GM23338 (cell line): ENCODE measurements at regions not wholly inside any gene's neighbourhood (a gene's known extent, or its start where the extent isn't known, plus 50 kb on each side); places are given as distances from the start of the nearest gene placed in this dataset.

Experiments
- ATAC-seq: fragments of 200-7000 bp; cut with Tn5 transposase; 3 replicates; pipeline ENCODE4 v1.9.1; 2020
- DNase-seq: peaks from one replicate; pipeline ENCODE4 v3.0.0-alpha.2; 2015; ENCODE audit warnings: low spot score
- H2AFZ ChIP-seq: fragments of 200-600 bp; sonication (generic); 2 replicates; pipeline ENCODE4 v1.8.0; 2016; ENCODE audit warnings: antibody characterized with exemption, mild to moderate bottlenecking, moderate library complexity
- H3F3A ChIP-seq: fragments of 200-600 bp; sonication (generic); replicated peaks from 2 replicates; pipeline ENCODE4 v1.8.0; 2017; ENCODE audit warnings: antibody characterized with exemption, mixed run types, low read depth
- H3K27ac ChIP-seq: fragments of 200-600 bp; sonication (generic); 2 replicates; pipeline ENCODE4 v1.6.1; 2016; ENCODE audit warnings: low read depth
- H3K27me3 ChIP-seq: fragments of 200-600 bp; sonication (generic); 2 replicates; pipeline ENCODE4 v1.8.0; 2016; ENCODE audit warnings: mild to moderate bottlenecking, mixed run types, moderate library complexity; ENCODE audit not compliant: insufficient read depth
- H3K36me3 ChIP-seq: fragments of 200-600 bp; sonication (generic); 2 replicates; pipeline ENCODE4 v1.8.0; 2016; ENCODE audit warnings: mild to moderate bottlenecking; ENCODE audit not compliant: insufficient read depth
- H3K4me1 ChIP-seq: fragments of 200-600 bp; sonication (generic); 2 replicates; pipeline ENCODE4 v1.8.0; 2016; ENCODE audit warnings: mild to moderate bottlenecking, moderate library complexity; ENCODE audit not compliant: insufficient read depth
- H3K4me2 ChIP-seq: fragments of 200-600 bp; sonication (generic); 2 replicates; pipeline ENCODE4 v1.7.1; 2017; ENCODE audit warnings: mixed run types
- H3K4me3 ChIP-seq: fragments of 200-600 bp; sonication (generic); 2 replicates; pipeline ENCODE4 v1.6.1; 2016; ENCODE audit warnings: mixed run types
- H3K79me2 ChIP-seq: fragments of 200-600 bp; sonication (generic); replicated peaks from 2 replicates; pipeline ENCODE4 v1.8.0; 2017; ENCODE audit warnings: mild to moderate bottlenecking; ENCODE audit not compliant: insufficient read depth
- H3K9me2 ChIP-seq: fragments of 200-600 bp; sonication (generic); 2 replicates; pipeline ENCODE4 v1.8.0; 2017; ENCODE audit not compliant: insufficient read depth
- H4K20me1 ChIP-seq: fragments of 200-600 bp; sonication (generic); replicated peaks from 2 replicates; pipeline ENCODE4 v1.8.0; 2017; ENCODE audit warnings: mild to moderate bottlenecking; ENCODE audit not compliant: insufficient read depth
- H3K27ac Mint-ChIP-seq: 2 replicates; pipeline ENCODE4 v1.8.0; 2020; ENCODE audit warnings: inconsistent platforms, mild to moderate bottlenecking, moderate library complexity, mixed read lengths
- H3K27me3 Mint-ChIP-seq: 3 replicates; pipeline ENCODE4 v1.8.0; 2022; ENCODE audit warnings: low read depth, mild to moderate bottlenecking, moderate library complexity, mixed read lengths, inconsistent platforms; ENCODE audit not compliant: insufficient read depth, poor library complexity
- H3K36me3 Mint-ChIP-seq: 3 replicates; pipeline ENCODE4 v1.8.0; 2021; ENCODE audit warnings: low read depth, mild to moderate bottlenecking, inconsistent platforms, moderate library complexity, mixed read lengths
- H3K4me1 Mint-ChIP-seq: 3 replicates; pipeline ENCODE4 v1.8.0; 2020; ENCODE audit warnings: mild to moderate bottlenecking, inconsistent platforms, mixed read lengths
- H3K4me3 Mint-ChIP-seq: 3 replicates; pipeline ENCODE4 v1.8.0; 2021; ENCODE audit warnings: moderate library complexity, mild to moderate bottlenecking, inconsistent platforms, mixed read lengths
- H3K9me3 Mint-ChIP-seq: 3 replicates; pipeline ENCODE4 v1.8.0; 2020; ENCODE audit warnings: moderate library complexity, mild to moderate bottlenecking, inconsistent platforms, mixed read lengths
- CREB1 ChIP-seq: fragments of 250-450 bp; sonication (Bioruptor Pico); IDR thresholded peaks from 2 replicates; pipeline ENCODE4 v1.5.0; 2020; ENCODE audit warnings: low read depth, mild to moderate bottlenecking, moderate library complexity
- CTCF ChIP-seq, 2 experiments: fragments of 200-600 bp in 1 of 2; sonication (generic) in 1 of 2; conservative IDR thresholded peaks; 2 replicates each; pipeline versions ENCODE4 v1.5.1 to v1.6.1; 2016 to 2017; ENCODE audit warnings: antibody characterized with exemption in 2 of 2, low read depth in 2 of 2, mild to moderate bottlenecking in 2 of 2, moderate library complexity in 1 of 2
- ETS1 ChIP-seq: IDR thresholded peaks from 2 replicates; pipeline ENCODE4 v1.6.1; 2016; ENCODE audit warnings: antibody characterized with exemption
- EZH2 ChIP-seq: fragments of 200-600 bp; sonication (generic); IDR thresholded peaks from one replicate; pipeline ENCODE4 v1.8.0; 2017; ENCODE audit warnings: antibody characterized with exemption, mild to moderate bottlenecking, low read depth; ENCODE audit not compliant: unreplicated experiment
- EZH2phosphoT487 ChIP-seq: fragments of 200-600 bp; sonication (generic); IDR thresholded peaks from one replicate; pipeline ENCODE4 v1.8.1; 2018; ENCODE audit warnings: antibody characterized with exemption; ENCODE audit not compliant: unreplicated experiment
- JUNB ChIP-seq: IDR thresholded peaks from one replicate; pipeline ENCODE4 v1.6.1; 2016; ENCODE audit warnings: antibody characterized with exemption; ENCODE audit not compliant: unreplicated experiment
- NANOG ChIP-seq: IDR thresholded peaks from 2 replicates; pipeline ENCODE4 v1.6.1; 2016; ENCODE audit warnings: antibody characterized with exemption, borderline replicate concordance
- POLR2AphosphoS5 ChIP-seq: IDR thresholded peaks from 2 replicates; pipeline ENCODE4 v1.6.1; 2016; ENCODE audit warnings: antibody characterized with exemption, low read depth
- REST ChIP-seq: IDR thresholded peaks from one replicate; pipeline ENCODE4 v1.6.1; 2018; ENCODE audit warnings: antibody characterized with exemption; ENCODE audit not compliant: unreplicated experiment
- STAT1 ChIP-seq: IDR thresholded peaks from one replicate; pipeline ENCODE4 v1.6.1; 2016; ENCODE audit warnings: antibody characterized with exemption; ENCODE audit not compliant: unreplicated experiment
- ZNF114 ChIP-seq: fragments of 250-450 bp; sonication (Bioruptor Pico); IDR thresholded peaks from 2 replicates; pipeline ENCODE4 v1.5.0; 2020; ENCODE audit warnings: mild to moderate bottlenecking, moderate library complexity
- ZNF331 ChIP-seq: fragments of 250-450 bp; sonication (Bioruptor Pico); IDR thresholded peaks from 2 replicates; pipeline ENCODE4 v1.5.0; 2020; ENCODE audit warnings: low read depth, mild to moderate bottlenecking, moderate library complexity
- TF ChIP-seq, protein P1 (sequence below): fragments of 250-450 bp; sonication (Bioruptor Pico); IDR thresholded peaks from 2 replicates; pipeline ENCODE4 v1.5.0; 2020; ENCODE audit warnings: mild to moderate bottlenecking, moderate library complexity

GRCh38 chr2:67179526-67179925, 217.6 kb upstream of the ETAA1 start:
- Mint-ChIP-seq H3K27me3 (no peaks in the 10 kb centered on the region), H3K9me3 (no peaks in the 10 kb centered on the region), H3K36me3 (no peaks in the 10 kb centered on the region), H3K27ac (no peak overlapping the region), H3K4me3 (no peak overlapping the region), H3K4me1 (no peaks in the 10 kb centered on the region)
- no peaks in the 10 kb centered on the region for H4K20me1 ChIP-seq
- no peak overlapping the region for H3K27ac ChIP-seq
- no peak overlapping the region for H3K4me2 ChIP-seq
- no peaks in the 10 kb centered on the region for H3F3A ChIP-seq
- no peak for DNase-seq
- TF ChIP-seq REST (no peak), CREB1 (CRISPR knock-in tag) (no peak), CTCF (conservative IDR thresholded peaks at IDR 0.05; ENCODE audit: low read depth in 2 of 2) (no peak), POLR2AphosphoS5 (no peak), ZNF114 (CRISPR knock-in tag) (no peak), ETS1 (no peak), EZH2phosphoT487 (no peak), EZH2 (no peak), JUNB (no peak), NANOG (no peak), STAT1 (no peak), ZNF331 (CRISPR knock-in tag) (no peak)
- TF ChIP-seq, protein P1, sequence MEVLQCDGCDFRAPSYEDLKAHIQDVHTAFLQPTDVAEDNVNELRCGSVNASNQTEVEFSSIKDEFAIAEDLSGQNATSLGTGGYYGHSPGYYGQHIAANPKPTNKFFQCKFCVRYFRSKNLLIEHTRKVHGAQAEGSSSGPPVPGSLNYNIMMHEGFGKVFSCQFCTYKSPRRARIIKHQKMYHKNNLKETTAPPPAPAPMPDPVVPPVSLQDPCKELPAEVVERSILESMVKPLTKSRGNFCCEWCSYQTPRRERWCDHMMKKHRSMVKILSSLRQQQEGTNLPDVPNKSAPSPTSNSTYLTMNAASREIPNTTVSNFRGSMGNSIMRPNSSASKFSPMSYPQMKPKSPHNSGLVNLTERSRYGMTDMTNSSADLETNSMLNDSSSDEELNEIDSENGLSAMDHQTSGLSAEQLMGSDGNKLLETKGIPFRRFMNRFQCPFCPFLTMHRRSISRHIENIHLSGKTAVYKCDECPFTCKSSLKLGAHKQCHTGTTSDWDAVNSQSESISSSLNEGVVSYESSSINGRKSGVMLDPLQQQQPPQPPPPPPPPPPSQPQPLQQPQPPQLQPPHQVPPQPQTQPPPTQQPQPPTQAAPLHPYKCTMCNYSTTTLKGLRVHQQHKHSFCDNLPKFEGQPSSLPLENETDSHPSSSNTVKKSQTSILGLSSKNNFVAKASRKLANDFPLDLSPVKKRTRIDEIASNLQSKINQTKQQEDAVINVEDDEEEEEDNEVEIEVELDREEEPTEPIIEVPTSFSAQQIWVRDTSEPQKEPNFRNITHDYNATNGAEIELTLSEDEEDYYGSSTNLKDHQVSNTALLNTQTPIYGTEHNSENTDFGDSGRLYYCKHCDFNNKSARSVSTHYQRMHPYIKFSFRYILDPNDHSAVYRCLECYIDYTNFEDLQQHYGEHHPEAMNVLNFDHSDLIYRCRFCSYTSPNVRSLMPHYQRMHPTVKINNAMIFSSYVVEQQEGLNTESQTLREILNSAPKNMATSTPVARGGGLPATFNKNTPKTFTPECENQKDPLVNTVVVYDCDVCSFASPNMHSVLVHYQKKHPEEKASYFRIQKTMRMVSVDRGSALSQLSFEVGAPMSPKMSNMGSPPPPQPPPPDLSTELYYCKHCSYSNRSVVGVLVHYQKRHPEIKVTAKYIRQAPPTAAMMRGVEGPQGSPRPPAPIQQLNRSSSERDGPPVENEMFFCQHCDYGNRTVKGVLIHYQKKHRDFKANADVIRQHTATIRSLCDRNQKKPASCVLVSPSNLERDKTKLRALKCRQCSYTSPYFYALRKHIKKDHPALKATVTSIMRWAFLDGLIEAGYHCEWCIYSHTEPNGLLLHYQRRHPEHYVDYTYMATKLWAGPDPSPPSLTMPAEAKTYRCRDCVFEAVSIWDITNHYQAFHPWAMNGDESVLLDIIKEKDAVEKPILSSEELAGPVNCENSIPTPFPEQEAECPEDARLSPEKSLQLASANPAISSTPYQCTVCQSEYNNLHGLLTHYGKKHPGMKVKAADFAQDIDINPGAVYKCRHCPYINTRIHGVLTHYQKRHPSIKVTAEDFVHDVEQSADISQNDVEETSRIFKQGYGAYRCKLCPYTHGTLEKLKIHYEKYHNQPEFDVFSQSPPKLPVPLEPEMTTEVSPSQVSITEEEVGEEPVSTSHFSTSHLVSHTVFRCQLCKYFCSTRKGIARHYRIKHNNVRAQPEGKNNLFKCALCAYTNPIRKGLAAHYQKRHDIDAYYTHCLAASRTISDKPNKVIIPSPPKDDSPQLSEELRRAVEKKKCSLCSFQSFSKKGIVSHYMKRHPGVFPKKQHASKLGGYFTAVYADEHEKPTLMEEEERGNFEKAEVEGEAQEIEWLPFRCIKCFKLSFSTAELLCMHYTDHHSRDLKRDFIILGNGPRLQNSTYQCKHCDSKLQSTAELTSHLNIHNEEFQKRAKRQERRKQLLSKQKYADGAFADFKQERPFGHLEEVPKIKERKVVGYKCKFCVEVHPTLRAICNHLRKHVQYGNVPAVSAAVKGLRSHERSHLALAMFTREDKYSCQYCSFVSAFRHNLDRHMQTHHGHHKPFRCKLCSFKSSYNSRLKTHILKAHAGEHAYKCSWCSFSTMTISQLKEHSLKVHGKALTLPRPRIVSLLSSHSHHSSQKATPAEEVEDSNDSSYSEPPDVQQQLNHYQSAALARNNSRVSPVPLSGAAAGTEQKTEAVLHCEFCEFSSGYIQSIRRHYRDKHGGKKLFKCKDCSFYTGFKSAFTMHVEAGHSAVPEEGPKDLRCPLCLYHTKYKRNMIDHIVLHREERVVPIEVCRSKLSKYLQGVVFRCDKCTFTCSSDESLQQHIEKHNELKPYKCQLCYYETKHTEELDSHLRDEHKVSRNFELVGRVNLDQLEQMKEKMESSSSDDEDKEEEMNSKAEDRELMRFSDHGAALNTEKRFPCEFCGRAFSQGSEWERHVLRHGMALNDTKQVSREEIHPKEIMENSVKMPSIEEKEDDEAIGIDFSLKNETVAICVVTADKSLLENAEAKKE (CRISPR knock-in tag), result no peak
- no peak for ATAC-seq
- no peaks in the 10 kb centered on the region for H3K4me1 ChIP-seq
- H3K36me3 ChIP-seq, result no peaks in the 10 kb centered on the region
- H3K27me3 ChIP-seq, result no peaks in the 10 kb centered on the region
- H3K79me2 ChIP-seq, result no peaks in the 10 kb centered on the region
- H3K4me3 ChIP-seq, result no peak overlapping the region
- H3K9me2 ChIP-seq, result no peaks in the 10 kb centered on the region; the same call in 1 of the 2 replicates
- no peak overlapping the region for H2AFZ ChIP-seq
